Suprapubic skin (tissue), 3 donors: ENCODE measurements at regions not wholly inside any gene's neighbourhood (a gene's known extent, or its start where the extent isn't known, plus 50 kb on each side); places are given as distances from the start of the nearest gene placed in this dataset.

Experiments
- CTCF ChIP-seq, 2 donors: fragments of 200-600 bp in 1 of 2; fragments of 450-650 bp in 1 of 2; sonication (generic) in 1 of 2; IDR thresholded peaks; one replicate each; pipeline ENCODE4 v1.5.1; 2016 to 2019; ENCODE audit warnings: antibody characterized with exemption in 2 of 2, mild to moderate bottlenecking in 1 of 2, moderate library complexity in 1 of 2
- POLR2A ChIP-seq, 2 donors: fragments of 450-650 bp; IDR thresholded peaks; one replicate each; pipeline ENCODE4 v1.6.1; 2017; ENCODE audit warnings: antibody characterized with exemption in 2 of 2, mild to moderate bottlenecking in 2 of 2, moderate library complexity in 2 of 2

GRCh38 chr5:67657055-67657454, 460.5 kb upstream of the CD180 start:
- TF ChIP-seq CTCF (IDR thresholded peaks at IDR 0.05) (no peak), POLR2A (IDR thresholded peaks at IDR 0.05) (no peak)
